Peyer's patch (tissue), 4 donors: ENCODE measurements at regions not wholly inside any gene's neighbourhood (a gene's known extent, or its start where the extent isn't known, plus 50 kb on each side); places are given as distances from the start of the nearest gene placed in this dataset.
A peak's percentile ranks its signal among the peaks of the same experiment; 100 is the strongest.

Experiments
- CTCF ChIP-seq, 6 experiments: fragments of 450-650 bp in 4 of 6; fragments of 200-600 bp in 2 of 6; sonication (generic) in 1 of 6; IDR thresholded peaks; one replicate each; pipeline ENCODE4 v1.5.1; 2017 to 2019; ENCODE audit warnings: antibody characterized with exemption in 6 of 6, mild to moderate bottlenecking in 3 of 6, moderate library complexity in 1 of 6
- POLR2A ChIP-seq, 2 donors: fragments of 450-650 bp; IDR thresholded peaks; one replicate each; pipeline ENCODE4 v1.5.1; 2017; ENCODE audit warnings: antibody characterized with exemption in 2 of 2, mild to moderate bottlenecking in 2 of 2, moderate library complexity in 2 of 2

- TF ChIP-seq CTCF (IDR thresholded peaks at IDR 0.05) (peak; percentile 72 to 88 (median 82)), POLR2A (IDR thresholded peaks at IDR 0.05) (peak in 1 of 2 donors; percentile 10)
Observed at GRCh38 chr2:131673400-131674173, 145.9 kb downstream of the CCDC74A start.
